Gastroesophageal sphincter (tissue), 3 donors: ENCODE measurements at regions not wholly inside any gene's neighbourhood (a gene's known extent, or its start where the extent isn't known, plus 50 kb on each side); places are given as distances from the start of the nearest gene placed in this dataset.

ENCODE experiments used
- EP300 ChIP-seq: sonication (generic); formaldehyde crosslinking; IDR thresholded peaks from one replicate; pipeline ENCODE4 v1.6.1; 2017; ENCODE audit warnings: antibody characterized with exemption, mild to moderate bottlenecking
- POLR2A ChIP-seq, 2 donors: fragments of 450-650 bp; IDR thresholded peaks; one replicate each; pipeline ENCODE4 v1.6.1; 2017; ENCODE audit warnings: antibody characterized with exemption in 2 of 2, mild to moderate bottlenecking in 2 of 2, moderate library complexity in 1 of 2
- POLR2AphosphoS5 ChIP-seq: sonication (generic); formaldehyde crosslinking; IDR thresholded peaks from one replicate; pipeline ENCODE4 v1.6.1; 2017; ENCODE audit warnings: antibody characterized with exemption
- TF ChIP-seq, protein P1 (sequence below), 4 experiments: fragments of 200-600 bp in 2 of 4; fragments of 450-650 bp in 2 of 4; sonication (generic) in 1 of 4; IDR thresholded peaks; one replicate each; pipeline ENCODE4 v1.5.1; 2017 to 2019; ENCODE audit warnings: antibody characterized with exemption in 4 of 4, mild to moderate bottlenecking in 2 of 4, moderate library complexity in 2 of 4

DNA sequence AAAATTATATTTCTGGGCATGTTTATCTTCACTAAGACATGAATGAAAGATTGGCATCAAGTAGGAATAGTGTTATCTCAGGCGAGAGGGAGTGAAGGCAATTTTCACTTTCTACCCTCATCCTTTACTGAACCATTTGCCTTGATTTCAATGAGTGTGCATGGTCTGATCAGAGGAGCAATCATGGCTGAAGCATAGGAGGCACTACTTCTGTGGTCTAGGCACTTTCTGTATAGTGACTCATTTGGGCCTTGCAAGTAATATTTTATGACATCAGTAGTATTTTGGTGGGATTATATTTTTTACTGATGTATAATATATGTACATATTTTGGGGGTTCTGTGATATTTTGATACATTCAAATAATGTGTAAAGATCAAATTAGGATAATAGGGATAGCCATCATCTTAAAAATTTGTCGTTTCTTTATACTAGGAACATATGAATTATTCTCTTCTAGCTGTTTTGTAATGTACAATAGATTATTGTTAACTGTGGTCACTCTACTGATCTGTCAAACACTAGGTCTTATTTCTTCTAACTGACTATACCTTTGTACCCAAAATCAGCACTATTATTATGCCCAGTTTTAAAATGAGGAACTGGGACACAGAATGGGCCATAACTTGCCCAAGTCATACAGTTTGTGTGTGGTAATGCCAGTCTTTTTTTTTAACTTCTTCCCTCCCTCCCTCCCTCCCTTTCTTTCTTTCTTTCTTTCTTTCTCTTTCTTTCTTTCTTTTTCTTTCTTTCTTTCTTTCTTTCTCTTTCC lies 101.9 kb downstream of the RAB11FIP2 start:
- TF ChIP-seq, protein P1, sequence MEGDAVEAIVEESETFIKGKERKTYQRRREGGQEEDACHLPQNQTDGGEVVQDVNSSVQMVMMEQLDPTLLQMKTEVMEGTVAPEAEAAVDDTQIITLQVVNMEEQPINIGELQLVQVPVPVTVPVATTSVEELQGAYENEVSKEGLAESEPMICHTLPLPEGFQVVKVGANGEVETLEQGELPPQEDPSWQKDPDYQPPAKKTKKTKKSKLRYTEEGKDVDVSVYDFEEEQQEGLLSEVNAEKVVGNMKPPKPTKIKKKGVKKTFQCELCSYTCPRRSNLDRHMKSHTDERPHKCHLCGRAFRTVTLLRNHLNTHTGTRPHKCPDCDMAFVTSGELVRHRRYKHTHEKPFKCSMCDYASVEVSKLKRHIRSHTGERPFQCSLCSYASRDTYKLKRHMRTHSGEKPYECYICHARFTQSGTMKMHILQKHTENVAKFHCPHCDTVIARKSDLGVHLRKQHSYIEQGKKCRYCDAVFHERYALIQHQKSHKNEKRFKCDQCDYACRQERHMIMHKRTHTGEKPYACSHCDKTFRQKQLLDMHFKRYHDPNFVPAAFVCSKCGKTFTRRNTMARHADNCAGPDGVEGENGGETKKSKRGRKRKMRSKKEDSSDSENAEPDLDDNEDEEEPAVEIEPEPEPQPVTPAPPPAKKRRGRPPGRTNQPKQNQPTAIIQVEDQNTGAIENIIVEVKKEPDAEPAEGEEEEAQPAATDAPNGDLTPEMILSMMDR (IDR thresholded peaks at IDR 0.05): no peak
- TF ChIP-seq POLR2A (IDR thresholded peaks at IDR 0.05) (no peak), EP300 (no peak), POLR2AphosphoS5 (no peak)
